KOPT-K1 (cell line): ENCODE measurements at regions not wholly inside any gene's neighbourhood (a gene's known extent, or its start where the extent isn't known, plus 50 kb on each side); places are given as distances from the start of the nearest gene placed in this dataset.
"Not testable (repeated sequence)": the region's sequence is repeated elsewhere in the genome, so short reads cannot be mapped to it uniquely, and the experiment has no call there.

ENCODE experiments used
- H3K27ac ChIP-seq: fragments of 200-600 bp; sonication (generic); 2 replicates; pipeline ENCODE4 v1.5.1; 2016; ENCODE audit warnings: antibody characterized with exemption, mild to moderate bottlenecking, low read depth, low read length; ENCODE audit not compliant: poor library complexity, severe bottlenecking
- H3K36me3 ChIP-seq: fragments of 200-600 bp; sonication (generic); 2 replicates; pipeline ENCODE4 v1.5.1; 2017; ENCODE audit warnings: antibody characterized with exemption, mild to moderate bottlenecking, low read length, moderate library complexity; ENCODE audit not compliant: insufficient read depth
- H3K9me3 ChIP-seq: fragments of 200-600 bp; sonication (generic); 2 replicates; pipeline ENCODE4 v1.5.1; 2017; ENCODE audit warnings: antibody characterized with exemption, low read length, mild to moderate bottlenecking; ENCODE audit not compliant: insufficient read depth, poor library complexity, severe bottlenecking

GRCh38 chr14:48247977-48248376, 572.6 kb upstream of the MDGA2 start:
- Histone ChIP-seq H3K36me3 (no peaks in the 10 kb centered on the region), H3K27ac (no peak overlapping the region)

GRCh38 chr14:48243900-48244299, 568.5 kb upstream of the MDGA2 start:
- Histone ChIP-seq H3K9me3 (no peaks in the 10 kb centered on the region), H3K36me3 (no peaks in the 10 kb centered on the region), H3K27ac (no peak overlapping the region)

More at GRCh38 chr14:48247977-48248376, 572.6 kb upstream of the MDGA2 start:
- no peaks in the 10 kb centered on the region for H3K9me3 ChIP-seq

- Histone ChIP-seq H3K27ac (no peak overlapping the region), H3K36me3 (no peaks in the 10 kb centered on the region), H3K9me3 (no peaks in the 10 kb centered on the region)
Measured at GRCh38 chr14:48229091-48229490, 553.7 kb upstream of the MDGA2 start.

- no peaks in the 10 kb centered on the region for H3K36me3 ChIP-seq
- no peak overlapping the region for H3K27ac ChIP-seq
- no peaks in the 10 kb centered on the region for H3K9me3 ChIP-seq
Measured at GRCh38 chr14:48193893-48194292, 518.5 kb upstream of the MDGA2 start.

- not testable (repeated sequence) for H3K9me3 ChIP-seq, H3K27ac ChIP-seq, H3K36me3 ChIP-seq
Measured at GRCh38 chr14:48149624-48150023, 474.2 kb upstream of the MDGA2 start.

- no peaks in the 10 kb centered on the region for H3K36me3 ChIP-seq
- no peaks in the 10 kb centered on the region for H3K9me3 ChIP-seq
Measured at GRCh38 chr14:48140804-48141203, 465.4 kb upstream of the MDGA2 start.

GRCh38 chr14:48129472-48129871, 454.1 kb upstream of the MDGA2 start:
- no peak overlapping the region for H3K27ac ChIP-seq
- no peaks in the 10 kb centered on the region for H3K9me3 ChIP-seq
- no peaks in the 10 kb centered on the region for H3K36me3 ChIP-seq

More at GRCh38 chr14:48140804-48141203, 465.4 kb upstream of the MDGA2 start:
- H3K27ac ChIP-seq = no peak overlapping the region

GRCh38 chr14:48127674-48128073, 452.3 kb upstream of the MDGA2 start:
- H3K9me3 ChIP-seq = no peaks in the 10 kb centered on the region
- no peaks in the 10 kb centered on the region for H3K36me3 ChIP-seq
- no peak overlapping the region for H3K27ac ChIP-seq

GRCh38 chr14:48125654-48126053, 450.2 kb upstream of the MDGA2 start:
- no peaks in the 10 kb centered on the region for H3K9me3 ChIP-seq
- H3K27ac ChIP-seq = no peak overlapping the region
- no peaks in the 10 kb centered on the region for H3K36me3 ChIP-seq

GRCh38 chr14:48113713-48114112, 438.3 kb upstream of the MDGA2 start:
- H3K36me3 ChIP-seq = no peaks in the 10 kb centered on the region

GRCh38 chr14:48111151-48111550, 435.7 kb upstream of the MDGA2 start:
- Histone ChIP-seq H3K27ac (no peak overlapping the region), H3K9me3 (no peaks in the 10 kb centered on the region), H3K36me3 (no peaks in the 10 kb centered on the region)

More at GRCh38 chr14:48113713-48114112, 438.3 kb upstream of the MDGA2 start:
- Histone ChIP-seq H3K9me3 (no peaks in the 10 kb centered on the region), H3K27ac (no peak overlapping the region)

- H3K27ac ChIP-seq = no peak overlapping the region
- no peaks in the 10 kb centered on the region for H3K9me3 ChIP-seq
- no peaks in the 10 kb centered on the region for H3K36me3 ChIP-seq
Measured at GRCh38 chr14:48107646-48108045, 432.2 kb upstream of the MDGA2 start.

- Histone ChIP-seq H3K27ac (no peak overlapping the region), H3K36me3 (no peaks in the 10 kb centered on the region), H3K9me3 (no peaks in the 10 kb centered on the region)
Measured at GRCh38 chr14:48096897-48097296, 421.5 kb upstream of the MDGA2 start.

GRCh38 chr14:48086516-48086915, 411.1 kb upstream of the MDGA2 start:
- H3K27ac ChIP-seq = no peak overlapping the region
- no peaks in the 10 kb centered on the region for H3K36me3 ChIP-seq
- H3K9me3 ChIP-seq = no peaks in the 10 kb centered on the region

GRCh38 chr14:48075487-48075886, 400.1 kb upstream of the MDGA2 start:
- no peaks in the 10 kb centered on the region for H3K9me3 ChIP-seq
- H3K36me3 ChIP-seq = no peaks in the 10 kb centered on the region
- no peak overlapping the region for H3K27ac ChIP-seq

- Histone ChIP-seq H3K9me3 (no peaks in the 10 kb centered on the region), H3K36me3 (no peaks in the 10 kb centered on the region), H3K27ac (no peak overlapping the region)
Measured at GRCh38 chr14:48052973-48053372, 377.6 kb upstream of the MDGA2 start.

- H3K36me3 ChIP-seq = no peaks in the 10 kb centered on the region
- H3K9me3 ChIP-seq = no peaks in the 10 kb centered on the region
- no peak overlapping the region for H3K27ac ChIP-seq
Measured at GRCh38 chr14:48035836-48036235, 360.4 kb upstream of the MDGA2 start.
